ENCODE measurements at regions not wholly inside any gene's neighbourhood (a gene's known extent, or its start where the extent isn't known, plus 50 kb on each side); places are given as distances from the start of the nearest gene placed in this dataset.

GRCh38 chr7:68699090-68699711 is 899.1 kb upstream of the AUTS2 start:
- ATAC-seq (ENCODE audit: insufficient number of reproducible peaks, low FRiP score, low read depth) (no peak), DNase-seq (ENCODE audit: low spot score) (no peak)
- Histone ChIP-seq H3K36me3 (no peaks in the 10 kb centered on the region), H3K4me1 (ENCODE audit: control insufficient read depth in 1 of 2, low read depth in 2 of 2) (no peaks in the 10 kb centered on the region), H3K27ac (no peak overlapping the region), H3K4me3 (no peak overlapping the region), H3K27me3 (replicated peaks; ENCODE audit: insufficient read depth) (no peaks in the 10 kb centered on the region), H3K9me3 (no peaks in the 10 kb centered on the region)
- no peak for TF ChIP-seq CTCF (IDR thresholded peaks at IDR 0.05)

GRCh38 chr7:68700414-68700813 is 897.9 kb upstream of the AUTS2 start:
- no peak for ATAC-seq (ENCODE audit: insufficient number of reproducible peaks, low FRiP score, low read depth)
- TF ChIP-seq CTCF (IDR thresholded peaks at IDR 0.05): no peak
- no peak overlapping the region for H3K27ac ChIP-seq
- no peaks in the 10 kb centered on the region for H3K36me3 ChIP-seq
- no peak for DNase-seq (ENCODE audit: low spot score)
- no peaks in the 10 kb centered on the region for H3K27me3 ChIP-seq (replicated peaks; ENCODE audit: insufficient read depth)
- no peaks in the 10 kb centered on the region for H3K4me1 ChIP-seq (ENCODE audit: control insufficient read depth in 1 of 2, low read depth in 2 of 2)
- H3K4me3 ChIP-seq: no peak overlapping the region
- H3K9me3 ChIP-seq: no peaks in the 10 kb centered on the region

- Histone ChIP-seq H3K4me1 (ENCODE audit: control insufficient read depth in 1 of 2, low read depth in 2 of 2) (no peaks in the 10 kb centered on the region), H3K36me3 (no peaks in the 10 kb centered on the region), H3K27me3 (replicated peaks; ENCODE audit: insufficient read depth) (no peaks in the 10 kb centered on the region), H3K27ac (no peak overlapping the region), H3K9me3 (no peaks in the 10 kb centered on the region), H3K4me3 (no peak overlapping the region)
- TF ChIP-seq CTCF (IDR thresholded peaks at IDR 0.05): no peak
- ATAC-seq (ENCODE audit: insufficient number of reproducible peaks, low FRiP score, low read depth) (no peak), DNase-seq (ENCODE audit: low spot score) (no peak)
Observed at GRCh38 chr7:68706291-68706690, 892.0 kb upstream of the AUTS2 start.

- Histone ChIP-seq H3K4me1 (ENCODE audit: control insufficient read depth in 1 of 2, low read depth in 2 of 2) (no peaks in the 10 kb centered on the region), H3K27ac (no peak overlapping the region), H3K27me3 (replicated peaks; ENCODE audit: insufficient read depth) (no peaks in the 10 kb centered on the region), H3K9me3 (no peaks in the 10 kb centered on the region), H3K36me3 (no peaks in the 10 kb centered on the region), H3K4me3 (no peak overlapping the region)
- TF ChIP-seq CTCF (IDR thresholded peaks at IDR 0.05): no peak
- DNase-seq (ENCODE audit: low spot score): no peak
- no peak for ATAC-seq (ENCODE audit: insufficient number of reproducible peaks, low FRiP score, low read depth)
Observed at GRCh38 chr7:68707159-68707558, 891.1 kb upstream of the AUTS2 start.

GRCh38 chr7:68707958-68708357 is 890.3 kb upstream of the AUTS2 start:
- Histone ChIP-seq H3K36me3 (no peaks in the 10 kb centered on the region), H3K27me3 (replicated peaks; ENCODE audit: insufficient read depth) (no peaks in the 10 kb centered on the region), H3K9me3 (no peaks in the 10 kb centered on the region), H3K4me3 (no peak overlapping the region), H3K27ac (no peak overlapping the region), H3K4me1 (ENCODE audit: control insufficient read depth in 1 of 2, low read depth in 2 of 2) (no peaks in the 10 kb centered on the region)
- DNase-seq (ENCODE audit: low spot score): no peak
- no peak for TF ChIP-seq CTCF (IDR thresholded peaks at IDR 0.05)
- no peak for ATAC-seq (ENCODE audit: insufficient number of reproducible peaks, low FRiP score, low read depth)
